ENCODE measurements at regions not wholly inside any gene's neighbourhood (a gene's known extent, or its start where the extent isn't known, plus 50 kb on each side); places are given as distances from the start of the nearest gene placed in this dataset.

DNA sequence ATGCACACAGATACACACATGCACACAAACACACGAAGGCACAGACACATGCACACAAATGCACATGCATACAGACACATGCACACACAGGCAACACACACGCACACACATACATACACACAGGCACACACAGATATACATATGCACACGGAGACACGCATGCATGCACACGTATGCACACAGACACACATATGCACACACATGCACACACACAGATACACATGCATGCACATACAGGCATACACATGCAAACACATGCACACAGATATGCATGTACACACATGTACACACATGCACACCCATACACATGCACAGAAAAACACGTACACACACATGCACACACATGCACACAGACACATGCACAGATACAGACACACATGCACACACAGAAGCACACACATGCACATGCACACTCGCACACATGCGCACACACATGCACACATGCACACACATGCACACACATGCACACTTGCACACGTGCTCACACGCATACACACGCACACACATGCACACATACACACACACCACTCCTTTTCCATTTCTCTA lies 70.8 kb upstream of the ALDH3B2 start:
- TF ChIP-seq HNF4G (IDR thresholded peaks at IDR 0.05) (no peak), SP1 (IDR thresholded peaks at IDR 0.05) (no peak), RAD21 (IDR thresholded peaks at IDR 0.05) (no peak), NR2F2 (IDR thresholded peaks at IDR 0.05) (no peak), GABPA (IDR thresholded peaks at IDR 0.05 in 1 of 2, conservative IDR thresholded peaks at IDR 0.05 in 1 of 2) (no peak), YY1 (IDR thresholded peaks at IDR 0.05) (no peak), RXRA (IDR thresholded peaks at IDR 0.05) (no peak), JUND (IDR thresholded peaks at IDR 0.05) (no peak)
- TF ChIP-seq, protein P1, sequence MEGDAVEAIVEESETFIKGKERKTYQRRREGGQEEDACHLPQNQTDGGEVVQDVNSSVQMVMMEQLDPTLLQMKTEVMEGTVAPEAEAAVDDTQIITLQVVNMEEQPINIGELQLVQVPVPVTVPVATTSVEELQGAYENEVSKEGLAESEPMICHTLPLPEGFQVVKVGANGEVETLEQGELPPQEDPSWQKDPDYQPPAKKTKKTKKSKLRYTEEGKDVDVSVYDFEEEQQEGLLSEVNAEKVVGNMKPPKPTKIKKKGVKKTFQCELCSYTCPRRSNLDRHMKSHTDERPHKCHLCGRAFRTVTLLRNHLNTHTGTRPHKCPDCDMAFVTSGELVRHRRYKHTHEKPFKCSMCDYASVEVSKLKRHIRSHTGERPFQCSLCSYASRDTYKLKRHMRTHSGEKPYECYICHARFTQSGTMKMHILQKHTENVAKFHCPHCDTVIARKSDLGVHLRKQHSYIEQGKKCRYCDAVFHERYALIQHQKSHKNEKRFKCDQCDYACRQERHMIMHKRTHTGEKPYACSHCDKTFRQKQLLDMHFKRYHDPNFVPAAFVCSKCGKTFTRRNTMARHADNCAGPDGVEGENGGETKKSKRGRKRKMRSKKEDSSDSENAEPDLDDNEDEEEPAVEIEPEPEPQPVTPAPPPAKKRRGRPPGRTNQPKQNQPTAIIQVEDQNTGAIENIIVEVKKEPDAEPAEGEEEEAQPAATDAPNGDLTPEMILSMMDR (IDR thresholded peaks at IDR 0.05; ENCODE audit: low read depth, low read length, missing input control): no peak
- TF ChIP-seq, protein P2, sequence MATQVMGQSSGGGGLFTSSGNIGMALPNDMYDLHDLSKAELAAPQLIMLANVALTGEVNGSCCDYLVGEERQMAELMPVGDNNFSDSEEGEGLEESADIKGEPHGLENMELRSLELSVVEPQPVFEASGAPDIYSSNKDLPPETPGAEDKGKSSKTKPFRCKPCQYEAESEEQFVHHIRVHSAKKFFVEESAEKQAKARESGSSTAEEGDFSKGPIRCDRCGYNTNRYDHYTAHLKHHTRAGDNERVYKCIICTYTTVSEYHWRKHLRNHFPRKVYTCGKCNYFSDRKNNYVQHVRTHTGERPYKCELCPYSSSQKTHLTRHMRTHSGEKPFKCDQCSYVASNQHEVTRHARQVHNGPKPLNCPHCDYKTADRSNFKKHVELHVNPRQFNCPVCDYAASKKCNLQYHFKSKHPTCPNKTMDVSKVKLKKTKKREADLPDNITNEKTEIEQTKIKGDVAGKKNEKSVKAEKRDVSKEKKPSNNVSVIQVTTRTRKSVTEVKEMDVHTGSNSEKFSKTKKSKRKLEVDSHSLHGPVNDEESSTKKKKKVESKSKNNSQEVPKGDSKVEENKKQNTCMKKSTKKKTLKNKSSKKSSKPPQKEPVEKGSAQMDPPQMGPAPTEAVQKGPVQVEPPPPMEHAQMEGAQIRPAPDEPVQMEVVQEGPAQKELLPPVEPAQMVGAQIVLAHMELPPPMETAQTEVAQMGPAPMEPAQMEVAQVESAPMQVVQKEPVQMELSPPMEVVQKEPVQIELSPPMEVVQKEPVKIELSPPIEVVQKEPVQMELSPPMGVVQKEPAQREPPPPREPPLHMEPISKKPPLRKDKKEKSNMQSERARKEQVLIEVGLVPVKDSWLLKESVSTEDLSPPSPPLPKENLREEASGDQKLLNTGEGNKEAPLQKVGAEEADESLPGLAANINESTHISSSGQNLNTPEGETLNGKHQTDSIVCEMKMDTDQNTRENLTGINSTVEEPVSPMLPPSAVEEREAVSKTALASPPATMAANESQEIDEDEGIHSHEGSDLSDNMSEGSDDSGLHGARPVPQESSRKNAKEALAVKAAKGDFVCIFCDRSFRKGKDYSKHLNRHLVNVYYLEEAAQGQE (IDR thresholded peaks at IDR 0.05): no peak
- TF ChIP-seq, protein P3, sequence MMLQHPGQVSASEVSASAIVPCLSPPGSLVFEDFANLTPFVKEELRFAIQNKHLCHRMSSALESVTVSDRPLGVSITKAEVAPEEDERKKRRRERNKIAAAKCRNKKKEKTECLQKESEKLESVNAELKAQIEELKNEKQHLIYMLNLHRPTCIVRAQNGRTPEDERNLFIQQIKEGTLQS (IDR thresholded peaks at IDR 0.05): no peak
- TF ChIP-seq, protein P4, sequence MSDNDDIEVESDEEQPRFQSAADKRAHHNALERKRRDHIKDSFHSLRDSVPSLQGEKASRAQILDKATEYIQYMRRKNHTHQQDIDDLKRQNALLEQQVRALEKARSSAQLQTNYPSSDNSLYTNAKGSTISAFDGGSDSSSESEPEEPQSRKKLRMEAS (IDR thresholded peaks at IDR 0.05): no peak

Measured in liver (tissue), 3 donors.